ENCODE measurements at regions not wholly inside any gene's neighbourhood (a gene's known extent, or its start where the extent isn't known, plus 50 kb on each side); places are given as distances from the start of the nearest gene placed in this dataset.

- H3K36me3 ChIP-seq, result no peaks in the 10 kb centered on the region
- H3K27me3 ChIP-seq, result no peaks in the 10 kb centered on the region
- no peaks in the 10 kb centered on the region for H3K9me3 ChIP-seq (ENCODE audit: low read depth)
- no peaks in the 10 kb centered on the region for H3K4me1 ChIP-seq (ENCODE audit: low read depth)
- TF ChIP-seq, protein P1, sequence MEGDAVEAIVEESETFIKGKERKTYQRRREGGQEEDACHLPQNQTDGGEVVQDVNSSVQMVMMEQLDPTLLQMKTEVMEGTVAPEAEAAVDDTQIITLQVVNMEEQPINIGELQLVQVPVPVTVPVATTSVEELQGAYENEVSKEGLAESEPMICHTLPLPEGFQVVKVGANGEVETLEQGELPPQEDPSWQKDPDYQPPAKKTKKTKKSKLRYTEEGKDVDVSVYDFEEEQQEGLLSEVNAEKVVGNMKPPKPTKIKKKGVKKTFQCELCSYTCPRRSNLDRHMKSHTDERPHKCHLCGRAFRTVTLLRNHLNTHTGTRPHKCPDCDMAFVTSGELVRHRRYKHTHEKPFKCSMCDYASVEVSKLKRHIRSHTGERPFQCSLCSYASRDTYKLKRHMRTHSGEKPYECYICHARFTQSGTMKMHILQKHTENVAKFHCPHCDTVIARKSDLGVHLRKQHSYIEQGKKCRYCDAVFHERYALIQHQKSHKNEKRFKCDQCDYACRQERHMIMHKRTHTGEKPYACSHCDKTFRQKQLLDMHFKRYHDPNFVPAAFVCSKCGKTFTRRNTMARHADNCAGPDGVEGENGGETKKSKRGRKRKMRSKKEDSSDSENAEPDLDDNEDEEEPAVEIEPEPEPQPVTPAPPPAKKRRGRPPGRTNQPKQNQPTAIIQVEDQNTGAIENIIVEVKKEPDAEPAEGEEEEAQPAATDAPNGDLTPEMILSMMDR (IDR thresholded peaks at IDR 0.05; ENCODE audit: low read depth, low read length), result no peak
- no peak overlapping the region for H3K27ac ChIP-seq
- no peak for DNase-seq (ENCODE audit: low read depth in 1 of 2, low spot score in 1 of 2)
- no peak overlapping the region for H3K4me3 ChIP-seq
Observed at GRCh38 chr18:28875059-28875458, 698.1 kb upstream of the CDH2 start.

GRCh38 chr18:28863396-28863795 lies 686.5 kb upstream of the CDH2 start:
- no peak overlapping the region for H3K4me3 ChIP-seq
- no peaks in the 10 kb centered on the region for H3K4me1 ChIP-seq (ENCODE audit: low read depth)
- H3K27ac ChIP-seq, result no peak overlapping the region
- TF ChIP-seq, protein P1 (IDR thresholded peaks at IDR 0.05; ENCODE audit: low read depth, low read length), result no peak
- H3K27me3 ChIP-seq, result no peaks in the 10 kb centered on the region
- peak; percentile 9 to 73 for DNase-seq (ENCODE audit: low read depth in 1 of 2, low spot score in 1 of 2)
- H3K36me3 ChIP-seq, result no peaks in the 10 kb centered on the region
- no peaks in the 10 kb centered on the region for H3K9me3 ChIP-seq (ENCODE audit: low read depth)

DNA sequence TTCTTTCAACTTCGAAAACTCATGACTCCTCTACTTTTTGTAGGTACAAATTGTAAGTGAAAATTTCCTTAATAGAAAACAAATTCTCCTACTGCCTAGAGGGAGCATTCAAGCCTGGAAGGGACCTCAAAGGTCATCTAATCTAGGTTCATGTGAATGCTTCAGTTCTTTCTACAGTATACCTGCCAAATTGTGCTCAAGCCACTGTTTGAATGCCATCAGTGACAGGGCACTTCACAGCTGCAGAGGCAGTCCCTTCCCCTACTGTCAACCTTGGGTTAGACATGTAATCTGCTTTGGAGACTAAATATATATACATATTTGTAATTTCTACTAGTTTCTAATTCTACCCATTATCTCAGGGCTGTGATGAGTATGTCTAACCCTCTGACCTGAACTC lies 681.3 kb upstream of the CDH2 start:
- no peak overlapping the region for H3K4me3 ChIP-seq
- no peaks in the 10 kb centered on the region for H3K27me3 ChIP-seq
- DNase-seq (ENCODE audit: low read depth in 1 of 2, low spot score in 1 of 2), result no peak
- peaks cover 6% of the 10 kb centered on the region for H3K4me1 ChIP-seq (ENCODE audit: low read depth)
- H3K27ac ChIP-seq, result no peak overlapping the region
- no peaks in the 10 kb centered on the region for H3K9me3 ChIP-seq (ENCODE audit: low read depth)
- H3K36me3 ChIP-seq, result no peaks in the 10 kb centered on the region
- TF ChIP-seq, protein P1 (IDR thresholded peaks at IDR 0.05; ENCODE audit: low read depth, low read length), result no peak

- no peak overlapping the region for H3K4me3 ChIP-seq
- no peak for DNase-seq (ENCODE audit: low read depth in 1 of 2, low spot score in 1 of 2)
- no peaks in the 10 kb centered on the region for H3K9me3 ChIP-seq (ENCODE audit: low read depth)
- no peaks in the 10 kb centered on the region for H3K27me3 ChIP-seq
- peaks cover 6% of the 10 kb centered on the region for H3K4me1 ChIP-seq (ENCODE audit: low read depth)
- no peaks in the 10 kb centered on the region for H3K36me3 ChIP-seq
- H3K27ac ChIP-seq, result no peak overlapping the region
- TF ChIP-seq, protein P1 (IDR thresholded peaks at IDR 0.05; ENCODE audit: low read depth, low read length), result no peak
Observed at GRCh38 chr18:28855989-28856388, 679.1 kb upstream of the CDH2 start.

- Histone ChIP-seq H3K27me3 (no peaks in the 10 kb centered on the region), H3K27ac (no peak overlapping the region), H3K36me3 (no peaks in the 10 kb centered on the region), H3K4me1 (ENCODE audit: low read depth) (peaks cover 6% of the 10 kb centered on the region), H3K4me3 (no peak overlapping the region), H3K9me3 (ENCODE audit: low read depth) (no peaks in the 10 kb centered on the region)
- peak in 1 of 2 donors; percentile 75 for DNase-seq (ENCODE audit: low read depth in 1 of 2, low spot score in 1 of 2)
- TF ChIP-seq, protein P1 (IDR thresholded peaks at IDR 0.05; ENCODE audit: low read depth, low read length), result no peak
Observed at GRCh38 chr18:28855524-28855923, 678.6 kb upstream of the CDH2 start.

DNA sequence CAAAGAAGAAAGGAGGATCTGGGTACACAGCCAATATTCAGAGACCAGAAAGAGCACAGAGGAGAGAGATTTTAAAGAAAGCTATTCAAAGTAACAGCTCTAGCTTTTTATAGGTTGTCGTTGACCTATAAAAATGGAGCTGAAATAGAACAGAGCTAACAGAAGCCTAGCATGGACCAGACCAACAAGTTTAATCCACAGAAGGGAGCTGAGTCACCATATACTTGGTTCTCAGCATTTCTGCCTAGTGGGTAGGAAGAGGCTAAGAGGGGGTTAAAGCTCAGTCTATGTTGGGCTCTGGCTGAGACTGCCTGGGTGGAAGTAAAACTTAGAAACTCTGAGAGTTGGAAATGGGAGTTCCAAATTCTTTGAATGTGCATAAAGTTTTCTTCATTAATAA lies 678.0 kb upstream of the CDH2 start:
- TF ChIP-seq, protein P1 (IDR thresholded peaks at IDR 0.05; ENCODE audit: low read depth, low read length), result no peak
- peak; percentile 7 to 33 for DNase-seq (ENCODE audit: low read depth in 1 of 2, low spot score in 1 of 2)
- Histone ChIP-seq H3K27ac (no peak overlapping the region), H3K36me3 (no peaks in the 10 kb centered on the region), H3K27me3 (no peaks in the 10 kb centered on the region), H3K9me3 (ENCODE audit: low read depth) (no peaks in the 10 kb centered on the region), H3K4me1 (ENCODE audit: low read depth) (peaks cover 6% of the 10 kb centered on the region), H3K4me3 (no peak overlapping the region)
